C4-2B (cell line): ENCODE measurements at regions not wholly inside any gene's neighbourhood (a gene's known extent, or its start where the extent isn't known, plus 50 kb on each side); places are given as distances from the start of the nearest gene placed in this dataset.

Source experiments
- CTCF ChIP-seq: fragments of 450-650 bp; conservative IDR thresholded peaks from 2 replicates; pipeline ENCODE4 v1.5.1; 2017; ENCODE audit warnings: mild to moderate bottlenecking
- ZFX ChIP-seq: fragments of 450-650 bp; IDR thresholded peaks from 2 replicates; pipeline ENCODE4 v1.6.1; 2017

GRCh38 chr2:236403811-236404210 lies 139.6 kb upstream of the ASB18 start:
- no peak for TF ChIP-seq CTCF
- TF ChIP-seq ZFX = no peak
